GM12872 (cell line): ENCODE measurements at regions not wholly inside any gene's neighbourhood (a gene's known extent, or its start where the extent isn't known, plus 50 kb on each side); places are given as distances from the start of the nearest gene placed in this dataset.

Experiments
- CTCF ChIP-seq: IDR thresholded peaks from 3 replicates; pipeline ENCODE4 v1.5.1; 2011; ENCODE audit warnings: low read depth, mild to moderate bottlenecking, low read length, moderate library complexity; ENCODE audit not compliant: insufficient read depth

DNA sequence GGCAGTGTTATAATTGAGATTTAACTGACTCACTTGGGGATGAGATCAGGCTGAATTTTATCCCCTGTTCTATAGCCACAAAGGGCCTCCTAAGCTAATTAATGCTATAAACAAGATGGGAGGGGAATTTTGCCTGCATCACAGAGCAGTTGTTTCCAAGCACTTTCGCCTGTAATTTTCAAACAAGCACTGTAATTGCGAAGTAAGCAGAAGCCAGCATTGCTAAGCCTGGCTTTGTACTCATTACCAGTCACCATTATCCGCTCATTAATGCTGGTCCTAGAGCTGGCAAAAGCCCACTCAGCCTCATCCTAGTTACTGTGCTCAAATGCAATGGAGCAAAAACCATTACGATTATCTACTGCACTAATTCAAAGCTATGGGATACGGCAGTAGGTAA, 356.6 kb upstream of the UBE2E2 start:
- no peak for TF ChIP-seq CTCF

DNA sequence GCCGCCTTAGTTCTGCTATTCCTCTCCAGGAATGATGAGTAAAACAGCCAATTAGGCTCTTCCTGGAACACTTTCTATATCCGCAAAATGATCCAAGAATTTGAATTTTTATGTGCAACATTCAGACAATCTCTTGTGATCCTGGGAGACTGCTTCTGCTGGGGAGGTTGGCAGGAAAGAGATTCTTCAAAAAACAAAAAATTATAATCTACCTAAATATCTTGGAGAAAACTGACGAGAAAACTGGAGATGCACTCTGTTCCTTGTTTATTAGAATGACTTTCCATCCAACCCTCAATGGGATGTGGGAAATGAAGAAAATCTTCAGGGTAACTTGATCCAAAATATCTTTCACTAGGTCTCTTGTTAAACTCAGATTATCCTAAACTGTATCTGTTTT, 346.3 kb upstream of the UBE2E2 start:
- TF ChIP-seq CTCF, result no peak

DNA sequence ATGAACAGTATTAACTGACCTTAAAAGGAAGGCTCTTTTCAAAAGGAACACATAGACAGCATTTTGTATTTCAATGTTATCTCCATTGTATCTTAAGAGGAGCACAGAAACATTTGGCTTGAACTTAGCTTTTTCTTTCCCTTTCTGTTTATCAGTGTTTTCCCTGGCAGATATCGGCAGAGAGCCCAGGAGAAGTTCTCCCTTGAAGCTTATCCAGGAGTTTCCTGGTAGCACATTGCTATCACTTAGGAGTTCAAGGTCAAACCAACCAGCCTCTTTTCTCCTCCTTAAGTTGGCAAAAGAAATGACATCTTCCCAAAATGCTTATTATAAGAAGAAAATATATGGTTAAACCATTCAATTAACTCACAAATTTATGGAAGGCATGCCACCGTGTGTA, 344.6 kb upstream of the UBE2E2 start:
- TF ChIP-seq CTCF, result no peak

DNA sequence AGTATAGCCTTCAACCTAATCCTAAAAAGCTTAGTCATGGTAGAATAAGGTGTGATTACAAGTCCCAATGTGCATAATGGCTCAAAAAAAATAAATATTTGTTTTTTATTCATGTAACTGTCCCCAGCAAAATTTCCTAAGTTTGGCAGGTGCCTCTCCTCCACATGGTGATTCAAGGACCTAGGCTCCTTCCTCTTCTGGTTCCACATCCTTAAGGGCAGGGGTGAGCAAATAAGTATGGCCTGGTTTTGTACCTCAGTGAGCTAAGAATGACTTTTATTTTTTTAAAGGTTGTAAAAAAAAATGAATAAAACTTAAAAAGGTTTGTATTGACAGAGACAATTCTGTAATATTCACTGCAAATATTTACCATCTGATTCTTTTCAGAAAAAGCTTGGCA, 343.5 kb upstream of the UBE2E2 start:
- TF ChIP-seq CTCF, result no peak

GRCh38 chr3:22861426-22861825, 341.7 kb upstream of the UBE2E2 start:
- TF ChIP-seq CTCF, result no peak

- peak; percentile 25; the same call in 1 of the 3 replicates for TF ChIP-seq CTCF
Observed at GRCh38 chr3:22862111-22862510, 341.0 kb upstream of the UBE2E2 start.

- no peak for TF ChIP-seq CTCF
Observed at GRCh38 chr3:22885039-22885438, 318.1 kb upstream of the UBE2E2 start.

- no peak for TF ChIP-seq CTCF
Observed at GRCh38 chr3:22885574-22886341, 317.4 kb upstream of the UBE2E2 start.
